GM04503 (cell line): ENCODE measurements at regions not wholly inside any gene's neighbourhood (a gene's known extent, or its start where the extent isn't known, plus 50 kb on each side); places are given as distances from the start of the nearest gene placed in this dataset.

Experiments used
- DNase-seq: peaks from one replicate; pipeline ENCODE4 v3.0.0-alpha.2; 2012; ENCODE audit warnings: low read depth

DNA sequence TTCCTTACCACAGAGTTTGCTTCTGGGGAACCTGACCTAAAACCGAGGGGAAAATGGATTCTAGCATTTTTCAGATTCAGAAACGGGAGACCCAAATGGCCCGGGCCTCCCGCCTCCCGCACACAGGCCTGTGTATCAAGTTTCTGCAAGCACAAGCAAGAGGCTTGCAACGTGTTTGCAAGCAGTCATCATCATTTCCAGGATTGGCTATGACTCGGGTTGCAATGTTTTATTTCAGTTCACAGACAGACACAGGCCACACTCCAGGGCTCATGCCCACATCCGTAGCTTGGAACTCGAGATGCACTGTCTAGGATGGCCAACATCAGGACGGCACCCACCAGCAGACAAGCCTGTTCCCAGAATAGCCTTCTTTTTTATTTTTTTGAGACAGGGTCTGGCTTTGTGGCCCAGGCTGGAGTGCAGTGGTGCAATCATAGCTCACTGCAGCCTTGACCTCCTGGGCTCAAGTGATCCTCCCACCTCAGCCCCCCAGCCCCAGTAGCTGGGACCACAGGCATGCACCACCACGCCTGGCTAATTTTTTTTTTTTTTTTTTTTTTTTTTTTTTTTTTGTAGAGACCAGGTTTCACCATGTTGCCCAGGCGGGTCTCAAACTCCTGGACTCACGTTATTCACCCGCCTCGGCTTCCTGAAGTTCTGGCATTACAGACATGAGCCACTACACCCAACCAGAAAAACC lies 68.1 kb upstream of the FOXK1 start:
- peak; percentile 31 for DNase-seq

DNA sequence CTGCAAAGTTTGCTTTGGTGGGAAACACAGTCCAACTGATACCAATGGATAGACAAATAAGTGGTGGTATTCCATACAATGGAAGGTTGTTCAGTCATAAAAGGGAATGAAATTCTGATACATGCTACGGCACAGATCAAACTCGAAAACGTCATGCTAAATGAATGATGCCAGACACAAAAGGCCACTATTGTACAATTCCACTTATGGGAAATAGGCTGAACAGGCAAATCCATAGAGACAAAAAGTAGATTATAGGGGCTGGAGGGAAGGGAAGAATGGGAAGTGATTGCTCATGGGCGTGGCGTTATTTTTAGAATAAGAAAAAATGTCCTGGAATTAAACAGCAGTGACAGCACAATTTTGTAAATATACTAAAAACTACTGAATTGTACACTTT lies 66.0 kb upstream of the FOXK1 start:
- DNase-seq: no peak

DNA sequence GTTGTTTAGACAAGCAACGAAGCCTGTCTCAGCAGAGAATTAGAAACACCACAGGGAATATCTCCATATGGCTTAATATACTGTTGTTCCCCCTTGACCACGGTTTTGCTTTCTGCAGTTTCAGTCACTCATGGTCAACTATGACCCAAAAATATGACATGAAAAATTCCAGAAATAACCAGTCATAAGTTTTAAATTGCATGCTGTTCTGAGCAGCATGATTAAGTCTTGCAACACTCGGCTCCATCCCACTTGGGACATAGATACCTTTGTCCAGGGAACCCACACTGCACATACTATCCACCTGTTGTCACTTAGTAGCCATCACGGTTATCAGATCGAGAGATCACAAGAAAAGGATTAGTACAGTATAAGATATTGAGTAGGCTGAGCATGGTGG lies 60.7 kb upstream of the FOXK1 start:
- DNase-seq: no peak

DNA sequence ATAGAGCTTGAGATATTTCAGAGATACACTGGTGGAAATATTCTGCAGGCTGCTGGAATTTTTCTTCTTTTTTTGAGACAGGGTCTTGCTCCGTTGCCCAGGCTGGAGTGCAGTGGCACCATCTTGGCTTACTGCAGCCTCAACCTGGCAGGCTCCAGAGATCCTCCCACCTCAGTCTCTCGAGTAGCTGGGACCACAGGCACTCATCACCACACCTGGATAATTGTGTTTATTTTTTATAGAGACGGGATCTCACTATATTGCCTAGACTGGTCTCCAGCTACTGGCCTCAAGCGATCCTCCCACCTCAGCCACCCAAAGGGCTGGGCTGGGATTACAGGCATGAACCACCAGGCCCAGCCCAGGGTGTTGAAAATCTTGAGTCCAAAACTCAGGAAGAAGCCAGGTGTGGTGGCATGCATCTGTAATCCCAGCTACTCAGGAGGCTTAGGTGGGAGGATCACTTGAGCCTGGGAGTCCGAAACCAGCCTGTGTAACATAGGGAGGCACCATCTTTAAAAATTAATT lies 55.7 kb upstream of the FOXK1 start:
- no peak for DNase-seq

DNA sequence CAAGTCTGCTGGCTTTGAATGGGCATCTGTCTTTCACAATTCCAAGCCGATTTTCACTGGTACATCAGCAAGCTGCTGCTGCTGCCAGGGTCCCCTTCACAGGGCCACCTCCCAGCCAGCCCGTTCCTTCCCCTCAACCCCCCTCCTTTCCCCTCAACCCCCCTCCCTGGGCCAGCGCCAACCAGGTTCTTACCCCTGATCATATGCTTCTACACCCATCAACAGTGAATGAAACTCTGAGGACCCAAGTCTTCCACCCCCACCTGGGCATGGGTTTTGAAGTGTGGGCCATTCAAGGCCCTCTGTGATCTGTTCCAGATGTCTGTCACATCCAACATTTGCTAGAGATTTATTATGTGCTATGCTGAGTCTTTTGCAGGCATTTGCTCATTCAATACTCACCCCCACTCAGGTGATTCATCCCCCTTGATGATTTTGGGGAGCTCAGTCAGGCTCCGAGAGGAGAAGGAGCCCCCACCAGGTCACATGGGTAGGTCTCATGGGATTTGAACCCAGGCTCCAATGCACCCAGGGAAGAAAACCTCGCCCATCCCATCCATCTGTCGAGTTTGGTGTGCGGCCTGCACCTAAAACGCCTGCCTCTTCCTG lies 52.7 kb upstream of the FOXK1 start:
- DNase-seq: no peak

DNA sequence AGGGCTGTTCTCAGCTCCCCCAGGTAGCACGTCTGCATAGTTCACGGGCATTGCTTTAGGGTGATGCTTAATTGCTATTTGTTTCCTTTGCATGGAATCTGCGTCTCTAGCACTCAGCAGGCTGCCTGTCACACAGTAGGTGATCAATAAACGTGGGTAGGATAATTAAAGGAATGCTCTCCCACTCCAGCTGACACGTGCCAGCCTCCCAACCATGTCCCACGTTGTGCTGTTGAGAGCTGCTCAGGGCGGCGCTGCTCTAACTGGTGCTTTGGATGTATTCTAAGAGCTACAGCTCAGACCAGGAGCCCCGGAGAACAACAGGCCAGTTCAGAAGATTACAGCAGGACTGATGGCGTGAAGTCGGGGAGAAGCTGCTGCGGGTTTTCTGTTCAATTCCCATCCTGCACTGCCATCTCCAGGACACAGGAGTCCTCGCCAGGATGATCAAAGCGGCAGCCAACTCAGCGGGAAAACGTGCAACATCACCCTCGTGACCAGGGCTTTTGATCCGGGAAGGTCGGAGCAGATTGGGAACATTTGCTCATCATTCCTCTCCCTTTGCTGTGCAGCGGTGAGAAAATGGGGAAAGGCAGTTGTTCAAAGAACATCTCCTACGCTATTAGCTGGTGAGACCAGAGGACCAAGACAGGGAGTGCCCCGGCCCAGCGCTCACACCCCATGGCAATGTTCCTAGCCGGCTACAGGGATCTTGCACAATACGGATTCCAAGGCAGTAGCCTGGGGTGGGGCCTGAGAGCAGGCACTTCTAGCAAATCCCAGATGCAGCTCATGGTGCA lies 50.5 kb upstream of the FOXK1 start:
- DNase-seq: peak; percentile 80
